ENCODE measurements at regions not wholly inside any gene's neighbourhood (a gene's known extent, or its start where the extent isn't known, plus 50 kb on each side); places are given as distances from the start of the nearest gene placed in this dataset.

DNA sequence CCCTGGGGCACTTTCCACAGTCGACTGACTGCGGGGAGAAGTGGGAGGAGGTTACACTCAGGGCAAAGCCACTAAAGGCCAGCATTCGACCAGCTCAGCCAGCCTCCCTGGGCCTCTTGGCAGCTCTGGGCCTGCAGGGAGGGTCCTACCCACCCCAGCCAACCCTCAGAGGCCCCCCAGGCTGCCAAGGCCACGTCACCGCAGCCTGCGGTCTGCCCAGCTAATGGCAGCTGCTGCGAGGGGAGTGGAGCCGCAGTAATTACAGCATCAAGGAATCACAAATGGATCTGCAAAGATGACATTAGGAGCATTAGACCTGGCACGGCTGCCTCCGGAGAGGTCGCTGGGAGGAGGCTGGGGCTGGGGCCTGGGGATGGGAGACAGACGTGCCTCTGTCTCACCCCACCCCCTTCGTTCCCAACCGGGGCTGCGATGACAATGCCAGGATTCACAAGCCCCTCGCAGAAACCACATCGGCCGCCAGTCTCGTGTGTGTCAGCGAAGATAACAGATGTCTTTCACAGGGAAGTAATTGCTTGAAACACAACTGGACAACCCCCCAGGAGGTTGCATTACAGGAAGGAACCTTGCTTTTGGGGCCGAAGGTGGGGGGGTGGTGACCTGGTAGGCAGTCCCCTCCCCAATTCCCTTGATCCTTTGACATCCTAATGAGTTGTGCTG lies 367.6 kb downstream of the BCOR start:
- no peak for TF ChIP-seq EZH2phosphoT487 (IDR thresholded peaks at IDR 0.05; ENCODE audit: low read depth)
- no peak for TF ChIP-seq CTCF (IDR thresholded peaks at IDR 0.05; ENCODE audit: low read depth, low read length)

Measured in OCI-LY3 (cell line).